ENCODE measurements at regions not wholly inside any gene's neighbourhood (a gene's known extent, or its start where the extent isn't known, plus 50 kb on each side); places are given as distances from the start of the nearest gene placed in this dataset.

- DNase-seq (ENCODE audit: low read depth), result no peak
- H3K4me3 ChIP-seq (ENCODE audit: low read depth, low read length), result no peak overlapping the region
- no peak for TF ChIP-seq CTCF (IDR thresholded peaks at IDR 0.05; ENCODE audit: insufficient read depth, low read depth, low read length, missing control alignments)
Observed at GRCh38 chr2:56107502-56108220, 76.1 kb upstream of the CCDC85A start.

GRCh38 chr2:56108806-56109205, 75.0 kb upstream of the CCDC85A start:
- no peak overlapping the region for H3K4me3 ChIP-seq (ENCODE audit: low read depth, low read length)
- TF ChIP-seq CTCF (IDR thresholded peaks at IDR 0.05; ENCODE audit: insufficient read depth, low read depth, low read length, missing control alignments), result no peak
- no peak for DNase-seq (ENCODE audit: low read depth)

- DNase-seq (ENCODE audit: low read depth), result no peak
- H3K4me3 ChIP-seq (ENCODE audit: low read depth, low read length), result no peak overlapping the region
- TF ChIP-seq CTCF (IDR thresholded peaks at IDR 0.05; ENCODE audit: insufficient read depth, low read depth, low read length, missing control alignments), result no peak
Observed at GRCh38 chr2:56109994-56110393, 73.8 kb upstream of the CCDC85A start.

GRCh38 chr2:56113382-56113975, 70.3 kb upstream of the CCDC85A start:
- no peak for TF ChIP-seq CTCF (IDR thresholded peaks at IDR 0.05; ENCODE audit: insufficient read depth, low read depth, low read length, missing control alignments)
- no peak overlapping the region for H3K4me3 ChIP-seq (ENCODE audit: low read depth, low read length)
- no peak for DNase-seq (ENCODE audit: low read depth)

GRCh38 chr2:56117764-56118163, 66.0 kb upstream of the CCDC85A start:
- TF ChIP-seq CTCF (IDR thresholded peaks at IDR 0.05; ENCODE audit: insufficient read depth, low read depth, low read length, missing control alignments), result no peak
- no peak for DNase-seq (ENCODE audit: low read depth)
- H3K4me3 ChIP-seq (ENCODE audit: low read depth, low read length), result no peak overlapping the region

GRCh38 chr2:56118474-56118873, 65.3 kb upstream of the CCDC85A start:
- no peak for DNase-seq (ENCODE audit: low read depth)
- TF ChIP-seq CTCF (IDR thresholded peaks at IDR 0.05; ENCODE audit: insufficient read depth, low read depth, low read length, missing control alignments), result no peak
- H3K4me3 ChIP-seq (ENCODE audit: low read depth, low read length), result no peak overlapping the region

GRCh38 chr2:56121995-56122394, 61.8 kb upstream of the CCDC85A start:
- TF ChIP-seq CTCF (IDR thresholded peaks at IDR 0.05; ENCODE audit: insufficient read depth, low read depth, low read length, missing control alignments), result no peak
- no peak overlapping the region for H3K4me3 ChIP-seq (ENCODE audit: low read depth, low read length)
- DNase-seq (ENCODE audit: low read depth), result no peak

All from GM12865 (cell line).